ENCODE measurements at regions not wholly inside any gene's neighbourhood (a gene's known extent, or its start where the extent isn't known, plus 50 kb on each side); places are given as distances from the start of the nearest gene placed in this dataset.

DNA sequence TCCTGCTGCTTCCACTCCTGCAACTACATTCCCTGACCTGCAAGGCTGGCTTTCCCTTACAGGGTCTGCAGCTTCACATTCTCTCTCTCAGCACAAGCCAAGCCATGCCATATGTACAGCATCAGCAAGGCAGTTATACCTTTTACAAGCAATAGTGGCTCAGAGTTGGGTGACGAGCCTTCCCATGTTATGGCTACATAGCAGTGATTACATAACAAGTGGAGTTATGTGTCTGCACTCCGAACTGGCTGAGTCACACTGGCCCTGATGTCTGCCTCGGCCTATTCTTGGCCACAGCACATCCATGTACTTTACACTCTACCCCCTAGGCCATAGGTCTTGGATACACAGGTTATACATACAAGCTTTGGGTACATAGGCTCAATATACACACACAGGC is 52.0 kb upstream of the SNCAIP start:
- H3K4me3 ChIP-seq (ENCODE audit: low read depth in 2 of 2, low read length in 2 of 2) = no peak overlapping the region
- in situ Hi-C loops (cut with HindIII; ENCODE audit: low pct_unique_long_range_greater_than_20kb, low sequenced_read_pairs) = no loop called here
- no TSS peak for BruUV-seq (replicated peaks)
- intact Hi-C loops (cut with micrococcal nuclease; ENCODE audit: unreplicated experiment) = no loop called here
- H3K27me3 ChIP-seq (ENCODE audit: control insufficient read depth, insufficient read depth, low read length) = no peaks in the 10 kb centered on the region
- H3K36me3 ChIP-seq (ENCODE audit: control insufficient read depth, insufficient read depth, low read length) = no peaks in the 10 kb centered on the region
- DNase-seq (ENCODE audit: low read depth, low spot score) (no peak), ATAC-seq (0 out of 2 replicates have a peak, but pooled peaks have one; percentile 34)
- no peaks in the 10 kb centered on the region for H3K4me1 ChIP-seq (ENCODE audit: control insufficient read depth, insufficient read depth, low read length)
- POLR2A ChIA-PET = no interaction called here
- no peak overlapping the region for H3K27ac ChIP-seq (ENCODE audit: low read length)
- CTCF ChIA-PET = no interaction called here
- peaks cover 7% of the 10 kb centered on the region; the same call in 1 of the 2 replicates for H3K9me3 ChIP-seq (ENCODE audit: control insufficient read depth, insufficient read depth, low read depth, low read length)
- TF ChIP-seq POLR2AphosphoS5 (IDR thresholded peaks at IDR 0.05; ENCODE audit: low read depth, low read length) = no peak
- TF ChIP-seq CTCF (IDR thresholded peaks at IDR 0.05) = no peak
- TF ChIP-seq, protein P1, sequence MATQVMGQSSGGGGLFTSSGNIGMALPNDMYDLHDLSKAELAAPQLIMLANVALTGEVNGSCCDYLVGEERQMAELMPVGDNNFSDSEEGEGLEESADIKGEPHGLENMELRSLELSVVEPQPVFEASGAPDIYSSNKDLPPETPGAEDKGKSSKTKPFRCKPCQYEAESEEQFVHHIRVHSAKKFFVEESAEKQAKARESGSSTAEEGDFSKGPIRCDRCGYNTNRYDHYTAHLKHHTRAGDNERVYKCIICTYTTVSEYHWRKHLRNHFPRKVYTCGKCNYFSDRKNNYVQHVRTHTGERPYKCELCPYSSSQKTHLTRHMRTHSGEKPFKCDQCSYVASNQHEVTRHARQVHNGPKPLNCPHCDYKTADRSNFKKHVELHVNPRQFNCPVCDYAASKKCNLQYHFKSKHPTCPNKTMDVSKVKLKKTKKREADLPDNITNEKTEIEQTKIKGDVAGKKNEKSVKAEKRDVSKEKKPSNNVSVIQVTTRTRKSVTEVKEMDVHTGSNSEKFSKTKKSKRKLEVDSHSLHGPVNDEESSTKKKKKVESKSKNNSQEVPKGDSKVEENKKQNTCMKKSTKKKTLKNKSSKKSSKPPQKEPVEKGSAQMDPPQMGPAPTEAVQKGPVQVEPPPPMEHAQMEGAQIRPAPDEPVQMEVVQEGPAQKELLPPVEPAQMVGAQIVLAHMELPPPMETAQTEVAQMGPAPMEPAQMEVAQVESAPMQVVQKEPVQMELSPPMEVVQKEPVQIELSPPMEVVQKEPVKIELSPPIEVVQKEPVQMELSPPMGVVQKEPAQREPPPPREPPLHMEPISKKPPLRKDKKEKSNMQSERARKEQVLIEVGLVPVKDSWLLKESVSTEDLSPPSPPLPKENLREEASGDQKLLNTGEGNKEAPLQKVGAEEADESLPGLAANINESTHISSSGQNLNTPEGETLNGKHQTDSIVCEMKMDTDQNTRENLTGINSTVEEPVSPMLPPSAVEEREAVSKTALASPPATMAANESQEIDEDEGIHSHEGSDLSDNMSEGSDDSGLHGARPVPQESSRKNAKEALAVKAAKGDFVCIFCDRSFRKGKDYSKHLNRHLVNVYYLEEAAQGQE (IDR thresholded peaks at IDR 0.05; ENCODE audit: insufficient read depth in 1 of 2, low read depth in 2 of 2, low read length in 1 of 2) = no peak
- TF ChIP-seq SIN3A (IDR thresholded peaks at IDR 0.05; ENCODE audit: borderline replicate concordance, insufficient read depth, low read depth, low read length) = no peak
- TF ChIP-seq TCF7L2 (IDR thresholded peaks at IDR 0.05; ENCODE audit: low read depth, low read length) = no peak

GRCh38 chr5:122262103-122262502 is 49.9 kb upstream of the SNCAIP start:
- intact Hi-C loops (cut with micrococcal nuclease; ENCODE audit: unreplicated experiment) = no loop called here
- BruUV-seq (replicated peaks) = no TSS peak
- no peak for DNase-seq (ENCODE audit: low read depth, low spot score)

More at GRCh38 chr5:122262103-122262502, 49.9 kb upstream of the SNCAIP start:
- Histone ChIP-seq H3K27me3 (ENCODE audit: control insufficient read depth, insufficient read depth, low read length) (no peaks in the 10 kb centered on the region), H3K4me1 (ENCODE audit: control insufficient read depth, insufficient read depth, low read length) (no peaks in the 10 kb centered on the region), H3K36me3 (ENCODE audit: control insufficient read depth, insufficient read depth, low read length) (no peaks in the 10 kb centered on the region), H3K27ac (ENCODE audit: low read length) (no peak overlapping the region), H3K4me3 (ENCODE audit: low read depth in 2 of 2, low read length in 2 of 2) (no peak overlapping the region), H3K9me3 (ENCODE audit: control insufficient read depth, insufficient read depth, low read depth, low read length) (0 out of 2 replicates have a peak, but pooled peaks cover 1% of the 10 kb centered on the region)
- TF ChIP-seq TCF7L2 (IDR thresholded peaks at IDR 0.05; ENCODE audit: low read depth, low read length) (no peak), CTCF (IDR thresholded peaks at IDR 0.05) (no peak), POLR2AphosphoS5 (IDR thresholded peaks at IDR 0.05; ENCODE audit: low read depth, low read length) (no peak), SIN3A (IDR thresholded peaks at IDR 0.05; ENCODE audit: borderline replicate concordance, insufficient read depth, low read depth, low read length) (no peak)
- TF ChIP-seq, protein P1 (IDR thresholded peaks at IDR 0.05; ENCODE audit: insufficient read depth in 1 of 2, low read depth in 2 of 2, low read length in 1 of 2) = no peak
- CTCF ChIA-PET = no interaction called here
- in situ Hi-C loops (cut with HindIII; ENCODE audit: low pct_unique_long_range_greater_than_20kb, low sequenced_read_pairs) = no loop called here
- POLR2A ChIA-PET = no interaction called here
- no peak for ATAC-seq

All from Panc1 (cell line).